ENCODE measurements at regions not wholly inside any gene's neighbourhood (a gene's known extent, or its start where the extent isn't known, plus 50 kb on each side); places are given as distances from the start of the nearest gene placed in this dataset.
"Not testable (repeated sequence)": the region's sequence is repeated elsewhere in the genome, so short reads cannot be mapped to it uniquely, and the experiment has no call there.

DNA sequence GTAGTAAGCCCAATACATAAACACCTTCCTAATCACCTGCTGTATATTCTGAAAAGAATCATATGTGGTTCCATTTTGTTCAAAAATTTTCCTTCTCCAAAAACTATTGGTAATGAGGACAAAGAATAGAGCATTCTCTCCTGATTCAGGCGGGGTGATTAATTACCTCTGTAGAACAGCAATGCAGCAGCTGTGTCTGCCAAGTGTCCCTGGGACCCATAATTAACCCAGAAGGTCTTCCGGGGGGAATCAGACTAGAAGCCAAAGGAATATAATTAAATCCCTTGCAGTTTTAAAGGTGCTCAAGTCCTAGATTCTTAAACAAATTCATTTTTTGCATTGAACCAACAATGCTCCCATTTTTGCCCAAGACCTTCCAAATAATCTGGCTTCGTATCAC is 60.3 kb upstream of the ABLIM1 start:
- DNase-seq (ENCODE audit: low read depth), result no peak
- Histone ChIP-seq H3K36me3 (ENCODE audit: control insufficient read depth, insufficient read depth, low read length) (no peaks in the 10 kb centered on the region), H3K27me3 (ENCODE audit: control insufficient read depth, insufficient read depth, low read length) (no peaks in the 10 kb centered on the region), H3K4me3 (ENCODE audit: low read depth, low read length) (no peak overlapping the region)
- TF ChIP-seq, protein P1, sequence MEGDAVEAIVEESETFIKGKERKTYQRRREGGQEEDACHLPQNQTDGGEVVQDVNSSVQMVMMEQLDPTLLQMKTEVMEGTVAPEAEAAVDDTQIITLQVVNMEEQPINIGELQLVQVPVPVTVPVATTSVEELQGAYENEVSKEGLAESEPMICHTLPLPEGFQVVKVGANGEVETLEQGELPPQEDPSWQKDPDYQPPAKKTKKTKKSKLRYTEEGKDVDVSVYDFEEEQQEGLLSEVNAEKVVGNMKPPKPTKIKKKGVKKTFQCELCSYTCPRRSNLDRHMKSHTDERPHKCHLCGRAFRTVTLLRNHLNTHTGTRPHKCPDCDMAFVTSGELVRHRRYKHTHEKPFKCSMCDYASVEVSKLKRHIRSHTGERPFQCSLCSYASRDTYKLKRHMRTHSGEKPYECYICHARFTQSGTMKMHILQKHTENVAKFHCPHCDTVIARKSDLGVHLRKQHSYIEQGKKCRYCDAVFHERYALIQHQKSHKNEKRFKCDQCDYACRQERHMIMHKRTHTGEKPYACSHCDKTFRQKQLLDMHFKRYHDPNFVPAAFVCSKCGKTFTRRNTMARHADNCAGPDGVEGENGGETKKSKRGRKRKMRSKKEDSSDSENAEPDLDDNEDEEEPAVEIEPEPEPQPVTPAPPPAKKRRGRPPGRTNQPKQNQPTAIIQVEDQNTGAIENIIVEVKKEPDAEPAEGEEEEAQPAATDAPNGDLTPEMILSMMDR (IDR thresholded peaks at IDR 0.05; ENCODE audit: insufficient read depth, low read depth, low read length), result no peak
- CTCF ChIA-PET, result no interaction called here
- POLR2A ChIA-PET, result no interaction called here

DNA sequence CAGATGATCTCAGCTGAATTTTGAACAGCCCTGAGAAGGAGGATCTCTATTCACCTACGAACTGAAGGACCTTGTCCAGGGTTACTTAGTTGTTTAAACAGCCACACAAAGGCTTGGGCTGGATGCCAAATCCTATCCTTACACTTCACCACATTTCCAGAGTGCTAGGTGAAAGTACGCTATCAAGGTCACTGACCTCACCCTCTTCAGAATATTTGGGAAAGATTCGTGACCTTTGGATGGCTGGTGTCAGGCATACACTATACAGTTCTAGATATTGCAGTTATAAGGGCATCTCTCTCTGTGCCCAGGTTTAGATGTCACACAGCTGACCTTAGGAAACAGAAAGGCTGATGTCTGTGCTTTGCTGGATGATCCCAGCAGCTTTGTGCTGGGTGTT is 61.2 kb upstream of the ABLIM1 start:
- Histone ChIP-seq H3K4me3 (ENCODE audit: low read depth, low read length) (no peak overlapping the region), H3K27me3 (ENCODE audit: control insufficient read depth, insufficient read depth, low read length) (no peaks in the 10 kb centered on the region), H3K36me3 (ENCODE audit: control insufficient read depth, insufficient read depth, low read length) (no peaks in the 10 kb centered on the region)
- TF ChIP-seq, protein P1 (IDR thresholded peaks at IDR 0.05; ENCODE audit: insufficient read depth, low read depth, low read length), result no peak
- DNase-seq (ENCODE audit: low read depth), result no peak
- CTCF ChIA-PET, result interaction anchor here (0.6 kb wide), 1 partner anchor 25 kb away, joined by 3 read pairs; no protein-coding TSS in a partner anchor
- POLR2A ChIA-PET, result no interaction called here

DNA sequence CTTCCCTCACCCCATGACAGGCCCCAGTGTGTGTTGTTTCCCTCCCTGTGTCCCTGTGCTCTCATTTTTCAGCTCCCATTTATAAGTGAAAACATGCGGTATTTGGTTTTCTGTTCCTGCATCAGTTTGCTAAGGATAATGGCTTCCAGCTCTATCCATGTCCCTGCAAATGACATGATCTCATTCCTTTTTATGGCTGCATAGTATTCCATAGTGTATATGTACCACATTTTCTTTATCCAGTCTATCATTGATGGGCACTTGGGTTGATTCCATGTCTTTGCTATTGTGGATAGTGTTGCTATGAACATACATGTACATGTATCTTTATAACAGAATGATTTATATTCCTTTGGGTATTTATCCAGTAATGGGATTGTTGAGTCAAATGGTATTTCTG is 61.9 kb upstream of the ABLIM1 start:
- H3K36me3 ChIP-seq (ENCODE audit: control insufficient read depth, insufficient read depth, low read length); H3K27me3 ChIP-seq (ENCODE audit: control insufficient read depth, insufficient read depth, low read length); DNase-seq (ENCODE audit: low read depth); POLR2A ChIA-PET; H3K4me3 ChIP-seq (ENCODE audit: low read depth, low read length); CTCF ChIA-PET: not testable (repeated sequence)

DNA sequence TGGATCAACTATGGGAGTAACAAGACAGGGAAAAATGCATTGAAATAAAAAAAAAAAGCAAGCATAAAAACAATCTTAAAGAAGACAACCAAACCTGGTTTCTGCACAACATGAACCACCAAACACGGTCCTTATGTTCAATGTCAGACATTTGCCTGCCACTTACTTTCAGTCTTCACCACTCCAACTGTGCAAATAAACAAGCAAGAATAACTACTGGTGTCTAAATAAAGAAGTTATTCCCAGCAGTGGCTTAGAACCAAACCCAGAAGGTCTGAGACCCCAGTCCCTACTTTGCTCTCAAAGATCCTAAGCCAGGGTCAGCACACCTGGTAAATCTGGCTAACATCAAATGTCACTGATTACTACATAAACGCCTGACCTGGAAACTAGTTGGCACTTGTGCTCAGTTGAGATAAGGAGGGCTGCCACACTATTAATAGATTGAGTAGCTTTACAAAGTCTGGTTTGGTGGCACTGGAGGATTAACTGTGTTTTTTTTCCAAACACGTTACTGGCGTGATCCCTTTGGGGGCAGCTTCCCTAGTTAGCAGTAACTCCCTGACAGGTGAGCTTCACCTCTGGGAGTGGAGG is 62.7 kb upstream of the ABLIM1 start:
- no peak for DNase-seq (ENCODE audit: low read depth)
- H3K36me3 ChIP-seq (ENCODE audit: control insufficient read depth, insufficient read depth, low read length), result no peaks in the 10 kb centered on the region
- ChIA-PET CTCF (interaction anchor here (0.6 kb wide), 1 partner anchor 272 kb away, joined by 4 read pairs; no protein-coding TSS in a partner anchor), POLR2A (no interaction called here)
- TF ChIP-seq, protein P1 (IDR thresholded peaks at IDR 0.05; ENCODE audit: insufficient read depth, low read depth, low read length), result no peak
- no peak overlapping the region for H3K4me3 ChIP-seq (ENCODE audit: low read depth, low read length)
- no peaks in the 10 kb centered on the region for H3K27me3 ChIP-seq (ENCODE audit: control insufficient read depth, insufficient read depth, low read length)

DNA sequence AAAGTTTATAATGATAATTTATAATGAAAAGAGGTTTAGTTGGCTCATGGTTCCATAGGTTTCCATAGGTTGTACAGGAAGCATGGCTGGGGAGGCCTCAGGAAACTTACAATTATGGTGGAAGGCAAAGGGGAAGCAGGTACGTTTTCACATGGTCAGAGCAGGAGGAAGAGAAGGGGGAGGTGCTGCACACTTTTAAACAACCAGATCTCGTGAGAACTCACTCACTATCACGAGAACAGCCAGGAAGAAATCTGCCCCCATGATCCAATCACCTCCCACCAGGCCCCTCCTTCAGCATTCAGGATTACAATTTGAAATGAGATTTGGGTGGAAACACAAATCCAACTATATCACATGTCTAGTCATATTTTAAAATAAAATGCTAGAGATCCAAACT is 64.1 kb upstream of the ABLIM1 start:
- H3K36me3 ChIP-seq (ENCODE audit: control insufficient read depth, insufficient read depth, low read length); POLR2A ChIA-PET; H3K27me3 ChIP-seq (ENCODE audit: control insufficient read depth, insufficient read depth, low read length); CTCF ChIA-PET; H3K4me3 ChIP-seq (ENCODE audit: low read depth, low read length); DNase-seq (ENCODE audit: low read depth): not testable (repeated sequence)

DNA sequence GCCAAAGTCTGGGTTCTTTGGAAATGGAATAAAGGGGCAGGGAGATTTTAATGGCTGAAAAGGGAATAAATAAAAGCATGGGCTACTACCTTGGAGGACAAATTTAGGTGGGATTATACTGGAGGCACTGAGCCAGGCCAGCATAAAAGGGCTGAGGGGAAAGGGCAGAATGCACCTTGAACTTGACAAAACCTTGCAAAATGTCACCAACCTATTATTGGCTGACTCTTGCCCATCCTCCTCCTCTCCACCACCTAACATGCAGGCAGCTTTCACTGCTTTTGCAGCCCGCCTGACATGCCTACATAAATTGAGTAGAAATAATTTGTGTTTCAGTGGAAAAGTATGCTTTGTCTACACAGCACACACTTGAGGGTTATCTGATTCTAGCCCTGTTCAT is 65.3 kb upstream of the ABLIM1 start:
- H3K4me3 ChIP-seq (ENCODE audit: low read depth, low read length), result no peak overlapping the region
- TF ChIP-seq, protein P1 (IDR thresholded peaks at IDR 0.05; ENCODE audit: insufficient read depth, low read depth, low read length), result no peak
- POLR2A ChIA-PET, result no interaction called here
- no peaks in the 10 kb centered on the region for H3K36me3 ChIP-seq (ENCODE audit: control insufficient read depth, insufficient read depth, low read length)
- DNase-seq (ENCODE audit: low read depth), result no peak
- CTCF ChIA-PET, result no interaction called here
- H3K27me3 ChIP-seq (ENCODE audit: control insufficient read depth, insufficient read depth, low read length), result no peaks in the 10 kb centered on the region

All from BJ (cell line).